ENCODE measurements at regions not wholly inside any gene's neighbourhood (a gene's known extent, or its start where the extent isn't known, plus 50 kb on each side); places are given as distances from the start of the nearest gene placed in this dataset.

DNA sequence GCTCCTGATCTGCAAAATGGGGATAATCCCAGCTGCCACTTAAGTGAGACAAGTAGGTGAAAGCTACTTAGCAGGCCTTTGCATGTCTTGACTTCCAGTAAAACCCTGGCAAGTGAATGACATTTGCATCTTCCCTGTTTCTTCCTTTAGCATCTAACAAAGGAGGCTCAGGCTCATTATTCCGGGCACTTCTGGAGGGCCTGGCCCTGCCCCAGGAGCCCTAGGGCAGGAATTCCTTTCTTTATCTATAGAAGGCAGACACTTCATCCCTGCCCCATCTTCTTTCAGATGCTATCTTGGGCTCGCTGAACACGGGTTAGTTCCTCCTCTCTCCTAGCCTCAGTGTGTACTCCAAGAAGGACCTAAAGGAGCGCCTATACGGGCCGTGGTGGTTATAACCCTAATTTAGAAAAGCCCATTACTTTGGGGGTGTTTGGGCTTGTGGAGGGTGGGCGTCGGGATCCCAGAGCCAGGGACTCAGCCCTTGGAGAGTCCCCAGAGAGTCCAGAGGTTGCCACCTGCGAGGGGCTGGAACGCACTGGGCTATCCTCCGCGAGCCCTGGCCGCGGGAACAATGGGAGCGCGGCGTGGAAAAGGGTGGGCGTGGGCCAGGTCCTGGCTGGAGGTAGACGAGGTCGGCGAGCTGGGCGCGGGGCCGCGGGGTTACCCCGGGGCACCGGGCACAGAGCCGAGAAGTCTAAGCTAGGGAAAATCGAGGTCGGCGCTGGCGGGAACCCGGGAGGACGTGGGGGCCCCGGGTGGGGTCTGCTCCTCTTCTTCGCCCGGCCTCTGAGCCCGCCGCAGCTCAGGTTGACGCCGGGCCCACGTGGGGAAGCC lies 62.8 kb upstream of the EPB41L1 start:
- no peak overlapping the region for H3K4me3 ChIP-seq (ENCODE audit: control insufficient read depth, low read depth, low read length)
- TF ChIP-seq, protein P1, sequence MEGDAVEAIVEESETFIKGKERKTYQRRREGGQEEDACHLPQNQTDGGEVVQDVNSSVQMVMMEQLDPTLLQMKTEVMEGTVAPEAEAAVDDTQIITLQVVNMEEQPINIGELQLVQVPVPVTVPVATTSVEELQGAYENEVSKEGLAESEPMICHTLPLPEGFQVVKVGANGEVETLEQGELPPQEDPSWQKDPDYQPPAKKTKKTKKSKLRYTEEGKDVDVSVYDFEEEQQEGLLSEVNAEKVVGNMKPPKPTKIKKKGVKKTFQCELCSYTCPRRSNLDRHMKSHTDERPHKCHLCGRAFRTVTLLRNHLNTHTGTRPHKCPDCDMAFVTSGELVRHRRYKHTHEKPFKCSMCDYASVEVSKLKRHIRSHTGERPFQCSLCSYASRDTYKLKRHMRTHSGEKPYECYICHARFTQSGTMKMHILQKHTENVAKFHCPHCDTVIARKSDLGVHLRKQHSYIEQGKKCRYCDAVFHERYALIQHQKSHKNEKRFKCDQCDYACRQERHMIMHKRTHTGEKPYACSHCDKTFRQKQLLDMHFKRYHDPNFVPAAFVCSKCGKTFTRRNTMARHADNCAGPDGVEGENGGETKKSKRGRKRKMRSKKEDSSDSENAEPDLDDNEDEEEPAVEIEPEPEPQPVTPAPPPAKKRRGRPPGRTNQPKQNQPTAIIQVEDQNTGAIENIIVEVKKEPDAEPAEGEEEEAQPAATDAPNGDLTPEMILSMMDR (conservative IDR thresholded peaks at IDR 0.05; ENCODE audit: control insufficient read depth, insufficient read depth, low read depth, low read length): no peak
- no peak for DNase-seq (ENCODE audit: low read depth)

DNA sequence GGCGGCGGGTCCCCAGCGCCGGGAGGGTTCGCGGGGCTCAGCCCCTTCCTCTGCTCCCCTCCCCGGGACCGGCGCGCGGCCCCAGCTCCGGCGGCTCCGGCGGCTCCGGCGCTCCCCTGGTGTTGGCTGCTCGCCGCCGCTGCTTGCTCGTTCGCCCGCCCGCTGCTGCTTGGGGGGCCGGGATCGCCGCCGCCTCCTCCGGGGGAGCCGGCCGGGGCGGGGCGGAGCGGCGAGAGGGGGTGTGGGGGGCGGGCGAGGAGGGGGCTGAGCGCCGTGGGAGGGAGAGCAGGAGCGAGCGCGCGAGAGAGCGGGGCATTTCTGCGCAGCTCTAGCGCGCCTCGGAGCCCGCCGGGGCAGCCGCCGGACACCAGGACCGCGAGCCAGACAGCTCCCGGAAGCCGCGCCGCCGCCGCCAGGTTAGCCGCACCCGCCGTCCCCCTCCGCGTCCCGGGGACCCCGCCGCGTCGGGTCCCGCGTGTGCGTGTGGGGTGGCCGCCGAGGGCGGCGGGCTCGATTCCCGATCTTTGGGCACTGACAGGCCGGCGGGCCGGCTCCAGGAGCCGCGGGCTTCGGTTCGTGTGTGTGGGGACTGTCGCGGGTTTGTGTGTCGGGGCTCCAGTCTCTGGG lies 62.0 kb upstream of the EPB41L1 start:
- no peak for DNase-seq (ENCODE audit: low read depth)
- TF ChIP-seq, protein P1 (conservative IDR thresholded peaks at IDR 0.05; ENCODE audit: control insufficient read depth, insufficient read depth, low read depth, low read length): no peak
- H3K4me3 ChIP-seq (ENCODE audit: control insufficient read depth, low read depth, low read length): peak overlapping the region; percentile 51

DNA sequence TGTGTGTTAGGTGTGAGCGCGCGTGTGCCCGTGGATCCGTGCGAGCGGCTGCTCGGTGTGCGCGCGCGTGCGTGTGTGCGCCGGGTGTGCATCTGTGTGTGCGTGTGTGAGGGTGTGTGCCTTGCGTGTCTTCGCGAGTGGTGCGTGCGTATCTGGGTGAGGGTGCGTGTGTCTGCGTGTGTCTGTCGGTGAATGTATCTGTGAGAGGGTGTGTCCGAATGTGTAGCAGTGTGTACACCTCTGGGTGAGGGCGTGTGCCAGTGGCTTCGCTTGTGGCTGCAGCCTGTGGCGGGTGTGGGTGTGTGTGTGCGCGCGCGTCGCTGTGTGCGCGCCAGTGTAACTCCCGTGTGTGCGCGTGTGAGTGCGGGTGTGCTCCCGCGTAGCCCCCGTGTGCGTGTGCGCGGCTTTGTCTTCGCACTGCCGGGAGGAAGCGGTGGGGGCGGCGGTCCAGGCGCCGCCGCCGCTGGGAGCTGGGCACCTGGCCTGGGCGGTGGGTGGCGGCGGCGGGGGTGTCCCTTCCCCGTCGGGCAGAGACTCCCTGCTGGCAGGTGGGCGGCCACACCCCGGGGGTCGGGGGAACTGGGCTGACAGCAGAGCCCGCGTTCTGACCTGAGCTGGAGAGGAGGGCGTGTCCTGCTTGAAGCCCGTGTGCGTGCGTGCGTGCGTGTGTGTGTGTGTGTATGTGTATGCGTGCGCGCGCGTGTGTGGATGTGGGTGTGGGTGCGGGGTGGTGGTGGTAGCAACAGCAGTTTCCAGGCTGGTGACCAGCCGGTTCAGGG lies 61.3 kb upstream of the EPB41L1 start:
- TF ChIP-seq, protein P1 (conservative IDR thresholded peaks at IDR 0.05; ENCODE audit: control insufficient read depth, insufficient read depth, low read depth, low read length): no peak
- no peak for DNase-seq (ENCODE audit: low read depth)
- H3K4me3 ChIP-seq (ENCODE audit: control insufficient read depth, low read depth, low read length): peak overlapping the region; percentile 51

DNA sequence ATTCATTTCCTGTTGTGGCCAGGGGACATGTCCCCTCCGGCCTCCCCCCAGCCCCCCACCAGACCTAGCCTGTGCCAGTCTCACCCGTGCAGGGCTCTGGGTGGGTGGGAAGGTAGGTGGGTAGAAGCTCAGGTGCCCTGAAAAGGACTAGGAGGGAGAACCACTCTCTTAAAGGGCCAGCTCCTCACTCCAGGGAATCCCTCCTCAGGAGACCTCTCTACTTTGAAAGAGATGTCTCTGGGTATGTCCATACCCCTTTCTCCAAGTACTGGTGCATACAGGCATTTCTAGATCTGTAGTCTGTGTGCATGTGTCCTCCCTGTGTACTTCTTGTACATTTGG lies 60.8 kb upstream of the EPB41L1 start:
- DNase-seq (ENCODE audit: low read depth): no peak

DNA sequence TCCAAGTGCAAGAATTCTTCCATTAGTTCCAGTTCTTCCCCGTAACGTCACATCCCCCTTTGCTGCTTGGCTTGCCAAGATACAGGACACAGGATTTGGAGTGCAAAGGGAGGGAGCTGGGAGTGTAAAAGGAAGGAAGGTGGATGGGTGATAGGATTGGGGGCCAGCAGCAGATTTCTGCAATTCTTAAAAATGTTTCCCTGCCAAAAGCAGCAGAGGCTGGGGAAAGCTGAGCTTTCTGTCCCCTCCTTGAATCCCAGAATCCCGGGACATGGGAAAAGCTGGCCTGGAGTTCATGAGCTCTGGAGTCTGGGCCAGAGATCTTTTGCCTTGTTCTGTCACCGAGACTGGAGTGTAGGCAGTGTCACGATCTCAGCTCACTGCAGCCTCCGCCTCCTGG lies 60.0 kb upstream of the EPB41L1 start:
- peak; percentile 19 for DNase-seq (ENCODE audit: low read depth)
- H3K4me3 ChIP-seq (ENCODE audit: control insufficient read depth, low read depth, low read length): no peak overlapping the region
- TF ChIP-seq, protein P1 (conservative IDR thresholded peaks at IDR 0.05; ENCODE audit: control insufficient read depth, insufficient read depth, low read depth, low read length): no peak

More for the DNA sequence above, 60.8 kb upstream of the EPB41L1 start:
- TF ChIP-seq, protein P1 (conservative IDR thresholded peaks at IDR 0.05; ENCODE audit: control insufficient read depth, insufficient read depth, low read depth, low read length): no peak
- H3K4me3 ChIP-seq (ENCODE audit: control insufficient read depth, low read depth, low read length): peak overlapping the region; percentile 1

DNA sequence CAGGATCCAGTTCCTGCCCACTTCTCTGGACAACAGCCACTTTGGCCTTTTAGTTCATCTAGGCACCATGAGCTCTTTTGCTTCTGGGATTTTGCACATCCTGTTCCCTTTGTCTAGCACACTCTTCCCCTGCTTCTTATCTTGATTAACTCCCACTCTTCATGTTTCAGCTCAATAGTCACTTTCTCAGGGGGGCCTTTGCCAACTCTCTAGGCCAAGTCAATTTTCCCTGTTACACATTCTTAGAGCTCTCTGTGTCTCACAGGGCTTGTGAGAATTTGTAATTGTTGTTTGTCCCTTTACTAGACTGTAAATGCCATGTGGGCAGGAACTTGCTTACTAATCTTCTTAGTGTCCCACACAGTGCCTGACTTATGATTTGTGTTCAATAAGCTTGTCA lies 58.1 kb upstream of the EPB41L1 start:
- TF ChIP-seq, protein P1 (conservative IDR thresholded peaks at IDR 0.05; ENCODE audit: control insufficient read depth, insufficient read depth, low read depth, low read length): no peak
- no peak overlapping the region for H3K4me3 ChIP-seq (ENCODE audit: control insufficient read depth, low read depth, low read length)
- no peak for DNase-seq (ENCODE audit: low read depth)

Data from fibroblast of mammary gland (primary cell).